CD14-positive monocyte (primary cell): ENCODE measurements at regions not wholly inside any gene's neighbourhood (a gene's known extent, or its start where the extent isn't known, plus 50 kb on each side); places are given as distances from the start of the nearest gene placed in this dataset.

ENCODE experiments used
- DNase-seq, 3 donors: peaks; one replicate each; pipeline ENCODE4 v3.0.0-alpha.2; 2011 to 2022
- H2AFZ ChIP-seq: 2 replicates; pipeline ENCODE4 v1.6.0; 2012; ENCODE audit warnings: mild to moderate bottlenecking, low read depth, low read length, inconsistent platforms; ENCODE audit not compliant: insufficient read depth, poor library complexity, severe bottlenecking
- H3K27ac ChIP-seq, 2 donors: 1 replicate in 1 of 2; 2 replicates in 1 of 2; pipeline ENCODE4 v1.5.1; 2012 to 2013; ENCODE audit warnings: low read length in 2 of 2, control low read depth in 1 of 2, inconsistent platforms in 1 of 2, low read depth in 1 of 2, mild to moderate bottlenecking in 1 of 2
- H3K27me3 ChIP-seq, 2 donors: one replicate each; pipeline versions ENCODE4 v1.6.0 to v1.6.1; 2011 to 2013; ENCODE audit warnings: low read length in 2 of 2; ENCODE audit not compliant: control insufficient read depth in 2 of 2, insufficient read depth in 2 of 2
- H3K36me3 ChIP-seq, 2 donors: replicated peaks in 1 of 2; 1 replicate in 1 of 2; 2 replicates in 1 of 2; pipeline versions ENCODE4 v1.5.1 to v1.6.1; 2012 to 2013; ENCODE audit warnings: low read length in 2 of 2, control low read depth in 1 of 2, inconsistent platforms in 1 of 2, mild to moderate bottlenecking in 1 of 2; ENCODE audit not compliant: insufficient read depth in 2 of 2, control insufficient read depth in 1 of 2
- H3K4me1 ChIP-seq, 2 donors: 1 replicate in 1 of 2; 2 replicates in 1 of 2; pipeline versions ENCODE4 v1.5.1 to v1.6.1; 2012 to 2013; ENCODE audit warnings: low read length in 2 of 2, control low read depth in 1 of 2, inconsistent platforms in 1 of 2, mild to moderate bottlenecking in 1 of 2, moderate library complexity in 1 of 2; ENCODE audit not compliant: insufficient read depth in 2 of 2, control insufficient read depth in 1 of 2
- H3K4me2 ChIP-seq: replicated peaks from 2 replicates; pipeline ENCODE3; 2012; ENCODE audit warnings: low read length, moderate library complexity, mild to moderate bottlenecking; ENCODE audit not compliant: poor library complexity, severe bottlenecking; ENCODE audit errors: extremely low read depth
- H3K4me3 ChIP-seq, 3 experiments: fragments of 200-600 bp in 1 of 3; sonication (generic) in 1 of 3; replicated peaks in 1 of 3; 1 replicate in 2 of 3; 2 replicates in 1 of 3; pipeline ENCODE4 v1.5.1; 2011 to 2013; ENCODE audit warnings: low read length in 3 of 3, mild to moderate bottlenecking in 3 of 3, control low read depth in 2 of 3, low read depth in 2 of 3, inconsistent platforms in 1 of 3, moderate library complexity in 1 of 3
- H3K79me2 ChIP-seq: 2 replicates; pipeline ENCODE4 v1.6.0; 2012; ENCODE audit warnings: mild to moderate bottlenecking, control low read depth, inconsistent platforms, low read length, moderate library complexity; ENCODE audit not compliant: insufficient read depth
- H3K9ac ChIP-seq: 2 replicates; pipeline ENCODE4 v1.6.0; 2017; ENCODE audit warnings: low read length, mild to moderate bottlenecking; ENCODE audit not compliant: insufficient read depth, poor library complexity, severe bottlenecking
- H3K9me3 ChIP-seq, 2 donors: replicated peaks in 1 of 2; 1 replicate in 1 of 2; 2 replicates in 1 of 2; pipeline versions ENCODE4 v1.5.1 to v1.6.1; 2012 to 2013; ENCODE audit warnings: low read length in 2 of 2, control low read depth in 1 of 2; ENCODE audit not compliant: control insufficient read depth in 1 of 2, insufficient read depth in 1 of 2
- H4K20me1 ChIP-seq: 2 replicates; pipeline ENCODE4 v1.6.0; 2012; ENCODE audit warnings: mild to moderate bottlenecking, low read length, control low read depth, moderate library complexity; ENCODE audit not compliant: insufficient read depth
- H3K27ac Mint-ChIP-seq, 7 donors: one replicate each; pipeline ENCODE4 v1.8.0; 2020; ENCODE audit warnings: mild to moderate bottlenecking in 7 of 7, mixed read lengths in 7 of 7, moderate library complexity in 6 of 7, inconsistent platforms in 2 of 7
- H3K27me3 Mint-ChIP-seq, 3 donors: one replicate each; pipeline ENCODE4 v1.8.0; 2021 to 2022; ENCODE audit warnings: low read depth in 3 of 3, mild to moderate bottlenecking in 3 of 3, mixed read lengths in 3 of 3, moderate library complexity in 3 of 3, inconsistent platforms in 1 of 3
- H3K36me3 Mint-ChIP-seq, 2 donors: one replicate each; pipeline ENCODE4 v1.8.0; 2020; ENCODE audit warnings: mixed read lengths in 2 of 2, inconsistent platforms in 1 of 2, mild to moderate bottlenecking in 1 of 2
- H3K4me1 Mint-ChIP-seq: one replicate; pipeline ENCODE4 v1.8.0; 2020; ENCODE audit warnings: mild to moderate bottlenecking, mixed read lengths
- H3K4me3 Mint-ChIP-seq, 2 donors: one replicate each; pipeline ENCODE4 v1.8.0; 2020; ENCODE audit warnings: mild to moderate bottlenecking in 2 of 2, mixed read lengths in 2 of 2, moderate library complexity in 1 of 2
- H3K9me3 Mint-ChIP-seq, 7 donors: one replicate each; pipeline ENCODE4 v1.8.0; 2020 to 2022; ENCODE audit warnings: mixed read lengths in 7 of 7, mild to moderate bottlenecking in 6 of 7, moderate library complexity in 6 of 7, inconsistent platforms in 2 of 7
- CTCF ChIP-seq: fragments of 200-600 bp; IDR thresholded peaks from one replicate; pipeline ENCODE4 v1.8.0; 2022; ENCODE audit warnings: antibody characterized with exemption, mild to moderate bottlenecking
- WGBS: methylation state at CpG from one replicate; pipeline ENCODE4 v1.1.5; 2013; ENCODE audit warnings: missing lambda C conversion rate; ENCODE audit not compliant: insufficient coverage; 5-methylcytosine and 5-hydroxymethylcytosine counted together
- intact Hi-C, 2 donors: fragments of 100-400 bp; cut with micrococcal nuclease; formaldehyde crosslinking; loops; one replicate each; pipeline versions ENCODE4 v1.15.0 to v1.15.1; 2023

- no peak overlapping the region for H3K4me2 ChIP-seq
- Mint-ChIP-seq H3K36me3 (no peaks in the 10 kb centered on the region), H3K4me3 (no peak overlapping the region), H3K27me3 (no peaks in the 10 kb centered on the region), H3K9me3 (peaks cover 6 to 17% (median 12%) of the 10 kb centered on the region in 7 donors), H3K27ac (peak overlapping the region in 1 of 7 donors; percentile 42), H3K4me1 (peaks cover 14% of the 10 kb centered on the region)
- no peaks in the 10 kb centered on the region for H4K20me1 ChIP-seq
- no peaks in the 10 kb centered on the region for H3K36me3 ChIP-seq
- no peaks in the 10 kb centered on the region for H3K79me2 ChIP-seq
- intact Hi-C loops, result no loop called here
- H3K4me1 ChIP-seq, result peaks cover 9 to 12% of the 10 kb centered on the region in 2 donors
- H3K27ac ChIP-seq, result no peak overlapping the region
- H3K9ac ChIP-seq, result no peak overlapping the region
- no peak overlapping the region for H2AFZ ChIP-seq
- H3K4me3 ChIP-seq, result no peak overlapping the region
- no peak for DNase-seq
- H3K27me3 ChIP-seq, result no peaks in the 10 kb centered on the region
- WGBS, result over 99% methylated on average over 22 of the region's 22 CpGs
- H3K9me3 ChIP-seq, result peaks cover 0 to 14% of the 10 kb centered on the region in 2 donors
- TF ChIP-seq CTCF, result no peak
Measured at GRCh38 chr14:65280653-65281052, 131.9 kb upstream of the FUT8 start.

- no peak for DNase-seq
Measured at GRCh38 chr14:65281991-65282895, 130.3 kb upstream of the FUT8 start.

More at GRCh38 chr14:65281991-65282895, 130.3 kb upstream of the FUT8 start:
- intact Hi-C loops, result no loop called here
- Mint-ChIP-seq H3K4me3 (peak overlapping the region; percentile 75 to 92), H3K4me1 (peaks cover 14% of the 10 kb centered on the region), H3K27me3 (peaks cover 0 to 2% (median 1%) of the 10 kb centered on the region in 3 donors), H3K36me3 (no peaks in the 10 kb centered on the region), H3K27ac (peak overlapping the region in 3 of 7 donors; percentile 56 to 78 (median 61)), H3K9me3 (peaks cover 6 to 17% (median 12%) of the 10 kb centered on the region in 7 donors)
- no peaks in the 10 kb centered on the region for H3K27me3 ChIP-seq
- no peak for TF ChIP-seq CTCF
- H3K4me2 ChIP-seq, result peak overlapping the region; percentile 42
- WGBS, result 38% methylated on average over 7 of the region's 12 CpGs
- H3K36me3 ChIP-seq, result no peaks in the 10 kb centered on the region
- H3K4me1 ChIP-seq, result peaks cover 9 to 12% of the 10 kb centered on the region in 2 donors
- H3K27ac ChIP-seq, result no peak overlapping the region
- H4K20me1 ChIP-seq, result no peaks in the 10 kb centered on the region
- H3K4me3 ChIP-seq, result peak overlapping the region in 2 of 3 experiments; percentile 2 to 31
- H3K79me2 ChIP-seq, result no peaks in the 10 kb centered on the region
- H2AFZ ChIP-seq, result peak overlapping the region; percentile 67
- H3K9me3 ChIP-seq, result peaks cover 0 to 14% of the 10 kb centered on the region in 2 donors
- H3K9ac ChIP-seq, result peak overlapping the region; percentile 38
